B cell (primary cell): ENCODE measurements at regions not wholly inside any gene's neighbourhood (a gene's known extent, or its start where the extent isn't known, plus 50 kb on each side); places are given as distances from the start of the nearest gene placed in this dataset.

Experiments
- ATAC-seq: fragments of 200-7000 bp; cut with Tn5 transposase; one replicate; pipeline ENCODE4 v1.10.0; 2021; ENCODE audit warnings: low read depth, mild to moderate bottlenecking, moderate number of reproducible peaks, moderate library complexity
- CTCF ChIA-PET: fragments of 350-600 bp; sonication (Branson Sonifier 250); formaldehyde crosslinking; loops from one replicate; lab custom pipeline; 2021; ENCODE audit warnings: antibody characterized with exemption, inconsistent platforms; lab: Charles Lee
- POLR2A ChIA-PET: fragments of 350-600 bp; sonication (Branson Sonifier 250); formaldehyde crosslinking; loops from one replicate; lab custom pipeline; 2021; ENCODE audit warnings: antibody characterized with exemption; lab: Charles Lee
- DNase-seq: peaks from one replicate; pipeline ENCODE4 v3.0.0; 2013
- H2AFZ ChIP-seq: 2 replicates; pipeline ENCODE4 v1.6.1; 2012; ENCODE audit warnings: mild to moderate bottlenecking, low read depth, low read length; ENCODE audit not compliant: insufficient read depth, poor library complexity, severe bottlenecking
- H3K27ac ChIP-seq, 2 donors: 1 replicate in 1 of 2; 2 replicates in 1 of 2; pipeline ENCODE4 v1.5.1; 2012 to 2013; ENCODE audit warnings: low read length in 2 of 2, mild to moderate bottlenecking in 2 of 2, moderate library complexity in 1 of 2
- H3K27me3 ChIP-seq, 4 experiments: fragments of 200-600 bp in 1 of 4; sonication (generic) in 1 of 4; replicated peaks in 1 of 4; 1 replicate in 2 of 4; 2 replicates in 2 of 4; pipeline versions ENCODE4 v1.6.1 to v1.7.0; 2013 to 2016; ENCODE audit warnings: low read length in 3 of 4, mild to moderate bottlenecking in 2 of 4, mixed read lengths in 1 of 4, moderate library complexity in 1 of 4; ENCODE audit not compliant: insufficient read depth in 4 of 4, control insufficient read depth in 3 of 4; ENCODE audit errors: control extremely low read depth in 1 of 4
- H3K36me3 ChIP-seq, 2 experiments: replicated peaks in 1 of 2; 1 replicate in 1 of 2; 2 replicates in 1 of 2; pipeline versions ENCODE4 v1.6.1 to v1.7.1; 2013; ENCODE audit warnings: low read length in 1 of 2; ENCODE audit not compliant: insufficient read depth in 2 of 2, control insufficient read depth in 1 of 2; ENCODE audit errors: control extremely low read depth in 1 of 2, extremely low read depth in 1 of 2
- H3K4me1 ChIP-seq, 2 donors: fragments of 200-600 bp in 1 of 2; sonication (generic) in 1 of 2; 1 replicate in 1 of 2; 2 replicates in 1 of 2; pipeline versions ENCODE4 v1.5.1 to v1.6.1; 2013 to 2017; ENCODE audit warnings: low read length in 2 of 2; ENCODE audit not compliant: control insufficient read depth in 2 of 2, insufficient read depth in 2 of 2
- H3K4me2 ChIP-seq: replicated peaks from 2 replicates; pipeline ENCODE3; 2012; ENCODE audit warnings: mild to moderate bottlenecking, low read depth, low read length; ENCODE audit not compliant: poor library complexity, severe bottlenecking
- H3K4me3 ChIP-seq, 5 experiments: fragments of 200-600 bp in 1 of 5; sonication (generic) in 1 of 5; 1 replicate in 3 of 5; 2 replicates in 2 of 5; pipeline versions ENCODE4 v1.5.1 to v1.7.0; 2011 to 2016; ENCODE audit warnings: low read length in 4 of 5, mild to moderate bottlenecking in 4 of 5, low read depth in 2 of 5, control low read depth in 1 of 5, moderate library complexity in 1 of 5; ENCODE audit not compliant: insufficient read depth in 1 of 5; ENCODE audit errors: control extremely low read depth in 1 of 5, extremely low read depth in 1 of 5
- H3K79me2 ChIP-seq: fragments of 200-600 bp; sonication (generic); one replicate; pipeline ENCODE4 v1.6.0; 2016; ENCODE audit warnings: low read length; ENCODE audit not compliant: control insufficient read depth, insufficient read depth
- H3K9ac ChIP-seq: fragments of 200-600 bp; sonication (generic); 2 replicates; pipeline ENCODE4 v1.6.1; 2017; ENCODE audit warnings: mild to moderate bottlenecking, low read length, moderate library complexity
- H3K9me3 ChIP-seq, 3 donors: one replicate each; pipeline versions ENCODE4 v1.6.1 to v1.7.1; 2013; ENCODE audit warnings: low read length in 2 of 3; ENCODE audit not compliant: control insufficient read depth in 2 of 3, insufficient read depth in 1 of 3; ENCODE audit errors: control extremely low read depth in 1 of 3
- H4K20me1 ChIP-seq: 2 replicates; pipeline ENCODE4 v1.6.0; 2012; ENCODE audit warnings: mild to moderate bottlenecking, low read length; ENCODE audit not compliant: insufficient read depth, control insufficient read depth, poor library complexity, severe bottlenecking
- H3K27ac Mint-ChIP-seq: one replicate; pipeline ENCODE4 v1.8.0; 2021; ENCODE audit warnings: mixed read lengths
- H3K27me3 Mint-ChIP-seq: one replicate; pipeline ENCODE4 v1.8.0; 2021; ENCODE audit warnings: mixed read lengths
- H3K4me1 Mint-ChIP-seq: one replicate; pipeline ENCODE4 v1.8.0; 2021; ENCODE audit warnings: mixed read lengths
- H3K4me3 Mint-ChIP-seq: one replicate; pipeline ENCODE4 v1.8.0; 2021; ENCODE audit warnings: mixed read lengths
- H3K9me3 Mint-ChIP-seq: one replicate; pipeline ENCODE4 v1.8.0; 2022; ENCODE audit warnings: mixed read lengths; ENCODE audit not compliant: insufficient read depth
- EZH2 ChIP-seq: IDR thresholded peaks from 2 replicates; pipeline ENCODE4 v1.6.1; 2012; ENCODE audit warnings: borderline replicate concordance, low read depth, mild to moderate bottlenecking, moderate library complexity, low read length; ENCODE audit not compliant: insufficient read depth, poor library complexity, severe bottlenecking
- WGBS: methylation state at CpG from one replicate; pipeline ENCODE4 v1.1.5; 2013; ENCODE audit warnings: missing lambda C conversion rate; ENCODE audit not compliant: insufficient coverage; 5-methylcytosine and 5-hydroxymethylcytosine counted together
- intact Hi-C: fragments of 100-400 bp; cut with micrococcal nuclease; formaldehyde crosslinking; loops from one replicate; pipeline ENCODE4 v1.10.0; 2022
- TF ChIP-seq, protein P1 (sequence below): fragments of 200-600 bp; IDR thresholded peaks from one replicate; pipeline ENCODE4 v1.8.0; 2022; ENCODE audit warnings: antibody characterized with exemption, mild to moderate bottlenecking

DNA sequence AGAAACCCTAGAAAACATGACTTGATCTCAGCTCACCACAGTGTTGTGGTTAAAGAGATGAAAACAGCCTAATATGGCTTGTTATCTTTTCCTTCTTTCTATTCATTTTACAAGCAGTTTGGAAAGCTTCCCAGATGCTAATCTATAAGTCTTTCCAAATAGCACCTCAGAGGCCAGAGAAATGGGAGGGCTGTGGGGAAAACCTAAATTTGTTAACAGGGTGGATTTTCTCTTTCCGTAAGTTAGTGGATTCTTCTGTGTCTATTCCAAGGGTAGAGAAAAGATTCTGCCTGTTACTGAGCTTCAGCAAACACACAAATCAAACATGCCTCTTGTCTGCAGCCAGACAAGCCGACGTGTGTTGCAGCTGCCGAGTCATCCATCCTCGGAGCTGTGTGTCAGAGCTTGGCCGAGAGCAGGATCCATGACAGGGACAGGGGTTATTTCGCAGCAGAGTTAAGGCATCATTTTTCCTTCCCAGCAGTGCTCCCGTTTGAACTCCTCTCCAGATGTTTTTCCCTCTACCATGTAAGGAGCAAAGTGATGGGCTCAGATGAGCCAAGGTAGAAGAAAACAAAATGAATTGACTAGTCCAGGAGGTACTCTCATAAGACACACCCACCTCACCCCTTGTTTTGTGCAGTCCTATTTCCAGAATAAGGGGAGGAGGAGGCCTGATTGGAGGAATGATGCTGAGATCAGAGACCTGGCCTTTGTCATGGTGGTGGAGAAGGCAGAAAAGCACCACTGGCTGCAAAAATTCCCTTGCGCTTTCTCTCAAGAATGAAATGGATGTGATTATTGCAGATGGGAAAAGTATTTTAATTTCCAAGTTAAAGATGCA is 560.0 kb downstream of the C6orf118 start:
- TF ChIP-seq, protein P1, sequence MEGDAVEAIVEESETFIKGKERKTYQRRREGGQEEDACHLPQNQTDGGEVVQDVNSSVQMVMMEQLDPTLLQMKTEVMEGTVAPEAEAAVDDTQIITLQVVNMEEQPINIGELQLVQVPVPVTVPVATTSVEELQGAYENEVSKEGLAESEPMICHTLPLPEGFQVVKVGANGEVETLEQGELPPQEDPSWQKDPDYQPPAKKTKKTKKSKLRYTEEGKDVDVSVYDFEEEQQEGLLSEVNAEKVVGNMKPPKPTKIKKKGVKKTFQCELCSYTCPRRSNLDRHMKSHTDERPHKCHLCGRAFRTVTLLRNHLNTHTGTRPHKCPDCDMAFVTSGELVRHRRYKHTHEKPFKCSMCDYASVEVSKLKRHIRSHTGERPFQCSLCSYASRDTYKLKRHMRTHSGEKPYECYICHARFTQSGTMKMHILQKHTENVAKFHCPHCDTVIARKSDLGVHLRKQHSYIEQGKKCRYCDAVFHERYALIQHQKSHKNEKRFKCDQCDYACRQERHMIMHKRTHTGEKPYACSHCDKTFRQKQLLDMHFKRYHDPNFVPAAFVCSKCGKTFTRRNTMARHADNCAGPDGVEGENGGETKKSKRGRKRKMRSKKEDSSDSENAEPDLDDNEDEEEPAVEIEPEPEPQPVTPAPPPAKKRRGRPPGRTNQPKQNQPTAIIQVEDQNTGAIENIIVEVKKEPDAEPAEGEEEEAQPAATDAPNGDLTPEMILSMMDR: no peak
- TF ChIP-seq EZH2: no peak
- WGBS: 91% methylated on average over 6 of the region's 9 CpGs

DNA sequence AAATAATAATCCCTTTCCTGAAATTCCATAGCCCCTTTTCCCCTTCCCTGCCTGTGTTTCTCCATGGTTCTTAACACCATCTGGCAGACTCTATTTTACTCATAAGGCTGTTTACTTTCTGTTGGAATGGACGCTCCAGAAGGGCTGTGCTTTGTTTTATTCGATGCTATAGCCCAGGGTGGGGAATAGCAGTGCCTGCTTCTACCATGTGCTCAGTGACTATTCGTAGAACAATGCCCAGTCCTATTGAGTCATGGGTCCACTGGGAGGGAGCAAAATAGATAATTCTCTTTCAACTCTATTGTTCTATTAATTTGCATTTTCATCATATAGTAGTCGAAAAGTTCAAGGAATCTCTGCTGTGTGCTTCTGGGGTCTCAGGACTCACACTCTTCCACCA is 565.1 kb downstream of the C6orf118 start:
- no peak for ATAC-seq

More for the DNA sequence above, 560.0 kb downstream of the C6orf118 start:
- no peak for ATAC-seq
- no peaks in the 10 kb centered on the region for H4K20me1 ChIP-seq
- Mint-ChIP-seq H3K4me1 (no peaks in the 10 kb centered on the region), H3K27me3 (no peaks in the 10 kb centered on the region), H3K9me3 (peaks cover 7% of the 10 kb centered on the region), H3K4me3 (no peak overlapping the region), H3K27ac (no peak overlapping the region)
- H3K9ac ChIP-seq: no peak overlapping the region
- DNase-seq: no peak
- intact Hi-C loops: no loop called here
- no peaks in the 10 kb centered on the region for H3K4me1 ChIP-seq
- ChIA-PET CTCF (no interaction called here), POLR2A (no interaction called here)
- no peak overlapping the region for H2AFZ ChIP-seq
- no peak overlapping the region for H3K4me2 ChIP-seq
- no peaks in the 10 kb centered on the region for H3K36me3 ChIP-seq
- H3K9me3 ChIP-seq: peaks cover 0 to 22% (median 0%) of the 10 kb centered on the region in 3 donors
- H3K27ac ChIP-seq: no peak overlapping the region
- no peaks in the 10 kb centered on the region for H3K27me3 ChIP-seq
- no peaks in the 10 kb centered on the region for H3K79me2 ChIP-seq
- no peak overlapping the region for H3K4me3 ChIP-seq

More for the DNA sequence above, 565.1 kb downstream of the C6orf118 start:
- Histone ChIP-seq H3K27ac (no peak overlapping the region), H3K9me3 (peaks cover 0 to 16% (median 3%) of the 10 kb centered on the region in 3 donors), H2AFZ (no peak overlapping the region), H3K79me2 (no peaks in the 10 kb centered on the region), H3K4me1 (no peaks in the 10 kb centered on the region), H3K9ac (no peak overlapping the region), H3K27me3 (no peaks in the 10 kb centered on the region), H3K4me3 (no peak overlapping the region), H3K36me3 (no peaks in the 10 kb centered on the region), H4K20me1 (no peaks in the 10 kb centered on the region), H3K4me2 (no peak overlapping the region)
- no peak for DNase-seq
- H3K27ac Mint-ChIP-seq: no peak overlapping the region
- H3K4me1 Mint-ChIP-seq: no peaks in the 10 kb centered on the region
- ChIA-PET POLR2A (no interaction called here), CTCF (no interaction called here)
- no peak for TF ChIP-seq EZH2
- TF ChIP-seq, protein P1: no peak
- H3K27me3 Mint-ChIP-seq: no peaks in the 10 kb centered on the region
- H3K9me3 Mint-ChIP-seq: peaks cover 9% of the 10 kb centered on the region
- intact Hi-C loops: no loop called here
- H3K4me3 Mint-ChIP-seq: no peak overlapping the region
- WGBS: 100% methylated on average over 2 of the region's 4 CpGs
